PFSK-1 (cell line): ENCODE measurements at regions not wholly inside any gene's neighbourhood (a gene's known extent, or its start where the extent isn't known, plus 50 kb on each side); places are given as distances from the start of the nearest gene placed in this dataset.

Source experiments
- POLR2AphosphoS5 ChIP-seq: IDR thresholded peaks from 2 replicates; pipeline ENCODE4 v1.6.1; 2012; ENCODE audit warnings: low read depth, mild to moderate bottlenecking, control low read depth, low read length, moderate library complexity
- SIN3A ChIP-seq: IDR thresholded peaks from 2 replicates; pipeline ENCODE4 v1.6.1; 2012; ENCODE audit warnings: mild to moderate bottlenecking, low read length, moderate library complexity, borderline replicate concordance; ENCODE audit not compliant: insufficient read depth
- TAF1 ChIP-seq: IDR thresholded peaks from 2 replicates; pipeline ENCODE4 v1.6.1; 2012; ENCODE audit warnings: low read length, control low read depth, borderline replicate concordance; ENCODE audit not compliant: insufficient read depth
- TF ChIP-seq, protein P1 (sequence below), 2 experiments: IDR thresholded peaks; 2 replicates each; pipeline versions ENCODE4 v1.6.1 to v1.8.0; 2011 to 2012; ENCODE audit warnings: low read depth in 2 of 2, low read length in 2 of 2, control low read depth in 1 of 2, inconsistent platforms in 1 of 2, mild to moderate bottlenecking in 1 of 2, moderate library complexity in 1 of 2; ENCODE audit not compliant: insufficient read depth in 1 of 2

DNA sequence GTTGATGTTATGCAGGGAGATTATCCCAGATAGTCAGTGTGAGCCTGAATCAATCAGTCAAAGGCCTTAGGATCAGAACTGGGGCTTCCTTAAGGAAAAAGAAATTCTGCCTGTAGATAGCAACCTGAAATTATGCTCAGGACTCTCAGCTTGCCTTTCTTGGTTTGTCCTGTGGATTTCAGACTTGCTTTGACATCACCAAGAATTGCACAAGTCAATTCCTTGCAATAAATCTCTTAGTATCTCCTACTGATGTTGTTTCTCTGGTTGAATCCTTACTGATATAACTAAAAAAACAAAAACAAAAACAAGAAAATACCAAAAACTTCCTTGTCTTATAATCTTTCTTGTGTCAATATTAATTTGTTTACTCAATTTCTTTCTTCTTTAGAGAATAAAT, 258.9 kb upstream of the TCF21 start:
- TF ChIP-seq POLR2AphosphoS5 = no peak
- no peak for TF ChIP-seq SIN3A
- TF ChIP-seq TAF1 = no peak
- TF ChIP-seq, protein P1, sequence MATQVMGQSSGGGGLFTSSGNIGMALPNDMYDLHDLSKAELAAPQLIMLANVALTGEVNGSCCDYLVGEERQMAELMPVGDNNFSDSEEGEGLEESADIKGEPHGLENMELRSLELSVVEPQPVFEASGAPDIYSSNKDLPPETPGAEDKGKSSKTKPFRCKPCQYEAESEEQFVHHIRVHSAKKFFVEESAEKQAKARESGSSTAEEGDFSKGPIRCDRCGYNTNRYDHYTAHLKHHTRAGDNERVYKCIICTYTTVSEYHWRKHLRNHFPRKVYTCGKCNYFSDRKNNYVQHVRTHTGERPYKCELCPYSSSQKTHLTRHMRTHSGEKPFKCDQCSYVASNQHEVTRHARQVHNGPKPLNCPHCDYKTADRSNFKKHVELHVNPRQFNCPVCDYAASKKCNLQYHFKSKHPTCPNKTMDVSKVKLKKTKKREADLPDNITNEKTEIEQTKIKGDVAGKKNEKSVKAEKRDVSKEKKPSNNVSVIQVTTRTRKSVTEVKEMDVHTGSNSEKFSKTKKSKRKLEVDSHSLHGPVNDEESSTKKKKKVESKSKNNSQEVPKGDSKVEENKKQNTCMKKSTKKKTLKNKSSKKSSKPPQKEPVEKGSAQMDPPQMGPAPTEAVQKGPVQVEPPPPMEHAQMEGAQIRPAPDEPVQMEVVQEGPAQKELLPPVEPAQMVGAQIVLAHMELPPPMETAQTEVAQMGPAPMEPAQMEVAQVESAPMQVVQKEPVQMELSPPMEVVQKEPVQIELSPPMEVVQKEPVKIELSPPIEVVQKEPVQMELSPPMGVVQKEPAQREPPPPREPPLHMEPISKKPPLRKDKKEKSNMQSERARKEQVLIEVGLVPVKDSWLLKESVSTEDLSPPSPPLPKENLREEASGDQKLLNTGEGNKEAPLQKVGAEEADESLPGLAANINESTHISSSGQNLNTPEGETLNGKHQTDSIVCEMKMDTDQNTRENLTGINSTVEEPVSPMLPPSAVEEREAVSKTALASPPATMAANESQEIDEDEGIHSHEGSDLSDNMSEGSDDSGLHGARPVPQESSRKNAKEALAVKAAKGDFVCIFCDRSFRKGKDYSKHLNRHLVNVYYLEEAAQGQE (IDR thresholded peaks at IDR 0.05; ENCODE audit: insufficient read depth in 1 of 2, low read depth in 2 of 2, low read length in 2 of 2) = no peak
